ENCODE measurements at regions not wholly inside any gene's neighbourhood (a gene's known extent, or its start where the extent isn't known, plus 50 kb on each side); places are given as distances from the start of the nearest gene placed in this dataset.
"Not testable (repeated sequence)": the region's sequence is repeated elsewhere in the genome, so short reads cannot be mapped to it uniquely, and the experiment has no call there.

DNA sequence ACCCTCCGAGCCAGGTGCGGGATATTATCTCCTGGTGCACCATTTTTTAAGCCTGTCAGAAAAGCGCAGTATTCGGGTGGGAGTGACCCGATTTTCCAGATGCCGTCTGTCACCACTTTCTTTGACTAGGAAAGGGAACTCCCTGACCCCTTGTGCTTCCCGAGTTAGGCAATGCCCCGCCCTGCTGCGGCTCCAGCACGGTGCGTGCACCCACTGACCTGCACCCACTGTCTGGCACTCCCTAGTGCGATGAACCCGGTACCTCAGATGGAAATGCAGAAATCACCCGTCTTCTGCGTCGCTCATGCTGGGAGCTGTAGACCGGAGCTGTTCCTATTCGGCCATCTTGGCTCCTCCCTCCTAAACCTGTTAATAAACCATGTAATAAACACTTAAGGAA, 522.5 kb upstream of the COBL start:
- TF ChIP-seq, protein P1, sequence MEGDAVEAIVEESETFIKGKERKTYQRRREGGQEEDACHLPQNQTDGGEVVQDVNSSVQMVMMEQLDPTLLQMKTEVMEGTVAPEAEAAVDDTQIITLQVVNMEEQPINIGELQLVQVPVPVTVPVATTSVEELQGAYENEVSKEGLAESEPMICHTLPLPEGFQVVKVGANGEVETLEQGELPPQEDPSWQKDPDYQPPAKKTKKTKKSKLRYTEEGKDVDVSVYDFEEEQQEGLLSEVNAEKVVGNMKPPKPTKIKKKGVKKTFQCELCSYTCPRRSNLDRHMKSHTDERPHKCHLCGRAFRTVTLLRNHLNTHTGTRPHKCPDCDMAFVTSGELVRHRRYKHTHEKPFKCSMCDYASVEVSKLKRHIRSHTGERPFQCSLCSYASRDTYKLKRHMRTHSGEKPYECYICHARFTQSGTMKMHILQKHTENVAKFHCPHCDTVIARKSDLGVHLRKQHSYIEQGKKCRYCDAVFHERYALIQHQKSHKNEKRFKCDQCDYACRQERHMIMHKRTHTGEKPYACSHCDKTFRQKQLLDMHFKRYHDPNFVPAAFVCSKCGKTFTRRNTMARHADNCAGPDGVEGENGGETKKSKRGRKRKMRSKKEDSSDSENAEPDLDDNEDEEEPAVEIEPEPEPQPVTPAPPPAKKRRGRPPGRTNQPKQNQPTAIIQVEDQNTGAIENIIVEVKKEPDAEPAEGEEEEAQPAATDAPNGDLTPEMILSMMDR (IDR thresholded peaks at IDR 0.05): not testable (repeated sequence)
- not testable (repeated sequence) for TF ChIP-seq POLR2AphosphoS5 (IDR thresholded peaks at IDR 0.05)

Data from sigmoid colon (tissue), 4 donors.